ENCODE measurements at regions not wholly inside any gene's neighbourhood (a gene's known extent, or its start where the extent isn't known, plus 50 kb on each side); places are given as distances from the start of the nearest gene placed in this dataset.

DNA sequence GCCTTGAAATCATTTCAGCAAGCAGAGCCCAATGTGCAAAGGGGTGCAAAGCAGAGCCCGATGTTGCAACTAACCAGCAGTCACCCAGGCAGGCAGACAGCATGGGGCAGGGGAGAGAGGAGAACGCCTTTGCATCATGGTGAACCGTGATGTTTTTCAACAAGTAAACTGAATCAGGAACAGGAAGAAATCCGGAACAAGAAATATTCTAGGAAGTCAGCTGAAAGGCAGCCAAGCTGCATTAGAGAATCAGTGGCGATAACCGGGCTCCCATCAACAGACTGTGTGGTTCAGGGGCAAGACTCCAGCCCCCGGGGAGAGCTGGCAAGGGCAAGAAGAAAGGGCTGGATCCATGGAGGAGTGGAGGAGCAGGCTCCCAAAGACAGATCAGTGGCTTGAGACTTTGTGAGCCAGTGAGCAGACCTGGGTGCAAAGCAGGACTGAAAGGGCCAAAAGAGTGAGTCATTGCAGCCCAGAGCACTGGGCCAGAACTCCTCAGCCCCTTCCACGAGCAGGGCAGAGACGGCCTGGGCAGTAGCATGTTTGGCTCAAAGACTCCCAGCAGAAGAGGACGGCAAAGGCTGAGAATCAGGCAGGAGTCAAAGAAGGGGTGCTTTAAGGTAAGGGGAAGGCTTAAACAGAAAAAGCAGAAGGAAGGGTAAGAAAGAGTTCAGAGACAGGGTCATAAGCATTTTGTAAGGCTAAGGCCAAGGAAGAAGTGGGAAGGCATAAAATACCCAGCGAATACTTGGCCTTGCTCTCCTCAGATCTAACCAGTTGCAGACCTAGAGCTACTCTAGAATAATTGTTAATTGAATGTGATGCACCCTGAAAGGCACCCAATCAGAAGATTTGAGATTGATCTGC is 155.0 kb downstream of the SETD4 start:
- Histone ChIP-seq H3K4me3 (ENCODE audit: low read length) (no peak overlapping the region), H3K9me3 (ENCODE audit: low read length) (no peaks in the 10 kb centered on the region), H2AFZ (ENCODE audit: low read length) (no peak overlapping the region), H3K4me2 (ENCODE audit: low read depth, low read length, poor library complexity, severe bottlenecking) (no peak overlapping the region), H3K27ac (ENCODE audit: low read length) (no peak overlapping the region), H3K4me1 (ENCODE audit: low read length) (no peaks in the 10 kb centered on the region), H4K20me1 (ENCODE audit: insufficient read depth, low read depth, low read length) (no peaks in the 10 kb centered on the region), H3K9me2 (replicated peaks; ENCODE audit: insufficient read depth, low read length) (no peaks in the 10 kb centered on the region), H3K36me3 (ENCODE audit: insufficient read depth, low read length) (no peaks in the 10 kb centered on the region), H3K27me3 (ENCODE audit: low read length) (no peaks in the 10 kb centered on the region), H3K79me2 (ENCODE audit: low read length) (no peaks in the 10 kb centered on the region), H3K9ac (ENCODE audit: low read length) (no peak overlapping the region)
- DNase-seq: no peak

DNA sequence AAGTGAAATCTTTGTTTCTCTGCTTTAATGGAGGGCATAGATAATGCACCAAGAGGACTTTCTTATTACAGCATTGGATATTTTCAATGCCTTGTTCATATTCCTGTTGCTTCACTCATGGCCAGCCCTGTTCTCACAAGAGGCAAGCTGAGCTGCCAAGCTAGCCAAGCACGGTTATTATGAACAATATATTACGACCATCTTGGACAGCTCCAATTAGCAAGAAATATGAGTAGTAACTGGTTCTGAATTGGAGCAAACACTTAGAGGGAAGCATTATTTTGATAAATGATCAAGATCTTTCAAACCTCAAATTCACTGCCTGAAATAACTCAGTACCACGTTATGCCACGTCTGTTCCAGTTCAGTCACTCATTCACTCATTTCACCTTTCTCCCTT is 159.8 kb downstream of the SETD4 start:
- Histone ChIP-seq H3K4me2 (ENCODE audit: low read depth, low read length, poor library complexity, severe bottlenecking) (no peak overlapping the region), H3K27ac (ENCODE audit: low read length) (no peak overlapping the region), H3K79me2 (ENCODE audit: low read length) (no peaks in the 10 kb centered on the region), H3K27me3 (ENCODE audit: low read length) (no peaks in the 10 kb centered on the region), H4K20me1 (ENCODE audit: insufficient read depth, low read depth, low read length) (no peaks in the 10 kb centered on the region), H3K36me3 (ENCODE audit: insufficient read depth, low read length) (no peaks in the 10 kb centered on the region), H2AFZ (ENCODE audit: low read length) (no peak overlapping the region), H3K4me3 (ENCODE audit: low read length) (no peak overlapping the region), H3K4me1 (ENCODE audit: low read length) (no peaks in the 10 kb centered on the region), H3K9ac (ENCODE audit: low read length) (no peak overlapping the region), H3K9me2 (replicated peaks; ENCODE audit: insufficient read depth, low read length) (no peaks in the 10 kb centered on the region), H3K9me3 (ENCODE audit: low read length) (no peaks in the 10 kb centered on the region)
- no peak for DNase-seq

DNA sequence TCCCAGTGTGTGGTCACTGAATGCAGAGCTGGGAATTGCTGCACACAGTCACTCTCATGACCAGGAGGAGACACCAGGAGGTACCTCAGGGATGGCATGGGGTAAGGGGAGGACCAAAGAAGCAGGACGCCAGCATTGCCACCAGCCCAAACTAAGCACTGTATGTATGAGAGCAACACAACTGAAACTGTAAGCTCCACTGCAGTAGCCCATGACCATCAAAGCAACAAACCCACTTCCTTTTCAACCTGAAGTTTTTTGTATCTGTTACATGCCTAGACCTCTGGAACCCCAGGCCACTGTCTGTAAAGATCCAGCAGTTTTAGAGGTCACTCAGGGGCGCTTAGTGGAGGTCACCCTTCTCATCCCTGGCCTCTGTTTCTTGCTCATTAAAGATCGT is 164.3 kb downstream of the SETD4 start:
- Histone ChIP-seq H3K27ac (ENCODE audit: low read length) (no peak overlapping the region), H4K20me1 (ENCODE audit: insufficient read depth, low read depth, low read length) (no peaks in the 10 kb centered on the region), H3K4me1 (ENCODE audit: low read length) (no peaks in the 10 kb centered on the region), H3K9me3 (ENCODE audit: low read length) (no peaks in the 10 kb centered on the region), H2AFZ (ENCODE audit: low read length) (no peak overlapping the region), H3K36me3 (ENCODE audit: insufficient read depth, low read length) (no peaks in the 10 kb centered on the region), H3K4me3 (ENCODE audit: low read length) (no peak overlapping the region), H3K4me2 (ENCODE audit: low read depth, low read length, poor library complexity, severe bottlenecking) (no peak overlapping the region), H3K79me2 (ENCODE audit: low read length) (no peaks in the 10 kb centered on the region), H3K9ac (ENCODE audit: low read length) (no peak overlapping the region), H3K27me3 (ENCODE audit: low read length) (no peaks in the 10 kb centered on the region), H3K9me2 (replicated peaks; ENCODE audit: insufficient read depth, low read length) (no peaks in the 10 kb centered on the region)
- no peak for DNase-seq

DNA sequence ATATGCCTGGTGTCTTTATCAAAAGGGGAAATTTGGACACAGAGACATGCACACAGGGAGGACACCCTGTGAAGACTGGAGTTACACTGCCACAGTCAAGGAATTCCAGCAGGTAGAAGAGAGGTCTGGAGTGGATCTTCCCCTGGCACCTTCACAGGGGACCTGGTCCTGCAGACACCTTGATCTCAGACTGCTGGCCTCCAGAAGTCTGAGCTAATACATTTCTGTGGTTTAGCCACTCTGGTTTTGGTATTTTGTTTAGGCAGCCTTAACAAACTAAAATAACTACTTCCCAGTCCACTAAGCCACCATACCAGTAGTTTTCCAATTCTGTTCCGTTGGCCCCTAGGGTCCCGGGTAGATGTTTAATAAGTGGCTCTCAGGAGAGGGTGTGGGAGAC is 164.7 kb downstream of the SETD4 start:
- no peak overlapping the region for H3K9ac ChIP-seq (ENCODE audit: low read length)
- H3K4me1 ChIP-seq (ENCODE audit: low read length): no peaks in the 10 kb centered on the region
- no peaks in the 10 kb centered on the region for H3K36me3 ChIP-seq (ENCODE audit: insufficient read depth, low read length)
- no peaks in the 10 kb centered on the region for H3K79me2 ChIP-seq (ENCODE audit: low read length)
- H4K20me1 ChIP-seq (ENCODE audit: insufficient read depth, low read depth, low read length): no peaks in the 10 kb centered on the region
- H3K27ac ChIP-seq (ENCODE audit: low read length): no peak overlapping the region
- no peak overlapping the region for H3K4me3 ChIP-seq (ENCODE audit: low read length)
- H3K4me2 ChIP-seq (ENCODE audit: low read depth, low read length, poor library complexity, severe bottlenecking): no peak overlapping the region
- H3K27me3 ChIP-seq (ENCODE audit: low read length): no peaks in the 10 kb centered on the region
- DNase-seq: no peak
- H3K9me2 ChIP-seq (replicated peaks; ENCODE audit: insufficient read depth, low read length): no peaks in the 10 kb centered on the region
- H3K9me3 ChIP-seq (ENCODE audit: low read length): no peaks in the 10 kb centered on the region
- no peak overlapping the region for H2AFZ ChIP-seq (ENCODE audit: low read length)

DNA sequence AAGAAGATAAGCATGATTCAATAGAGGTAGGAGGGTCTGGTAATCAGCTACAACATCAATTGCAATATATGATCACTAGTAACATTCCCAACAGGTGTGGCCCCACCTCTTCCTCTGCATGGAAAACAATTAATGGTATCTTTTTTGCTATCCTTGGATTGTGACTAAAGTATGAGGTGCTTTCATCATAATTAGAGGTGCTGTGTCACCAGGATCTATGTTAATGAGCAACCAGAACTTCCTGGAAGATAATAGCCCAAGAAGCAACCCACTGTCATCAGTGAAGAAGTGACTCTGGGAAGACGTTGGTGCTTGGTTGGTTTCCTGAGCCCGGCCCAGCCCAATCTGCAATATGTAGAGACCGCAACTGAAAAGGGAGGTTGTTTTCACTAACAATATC is 167.2 kb downstream of the SETD4 start:
- H3K36me3 ChIP-seq (ENCODE audit: insufficient read depth, low read length): no peaks in the 10 kb centered on the region
- H3K4me2 ChIP-seq (ENCODE audit: low read depth, low read length, poor library complexity, severe bottlenecking): no peak overlapping the region
- no peak overlapping the region for H3K9ac ChIP-seq (ENCODE audit: low read length)
- no peaks in the 10 kb centered on the region for H3K9me3 ChIP-seq (ENCODE audit: low read length)
- no peaks in the 10 kb centered on the region for H3K4me1 ChIP-seq (ENCODE audit: low read length)
- H3K9me2 ChIP-seq (replicated peaks; ENCODE audit: insufficient read depth, low read length): no peaks in the 10 kb centered on the region
- no peak overlapping the region for H3K27ac ChIP-seq (ENCODE audit: low read length)
- H4K20me1 ChIP-seq (ENCODE audit: insufficient read depth, low read depth, low read length): no peaks in the 10 kb centered on the region
- H3K79me2 ChIP-seq (ENCODE audit: low read length): no peaks in the 10 kb centered on the region
- DNase-seq: no peak
- H3K27me3 ChIP-seq (ENCODE audit: low read length): no peaks in the 10 kb centered on the region
- no peak overlapping the region for H3K4me3 ChIP-seq (ENCODE audit: low read length)
- H2AFZ ChIP-seq (ENCODE audit: low read length): no peak overlapping the region

DNA sequence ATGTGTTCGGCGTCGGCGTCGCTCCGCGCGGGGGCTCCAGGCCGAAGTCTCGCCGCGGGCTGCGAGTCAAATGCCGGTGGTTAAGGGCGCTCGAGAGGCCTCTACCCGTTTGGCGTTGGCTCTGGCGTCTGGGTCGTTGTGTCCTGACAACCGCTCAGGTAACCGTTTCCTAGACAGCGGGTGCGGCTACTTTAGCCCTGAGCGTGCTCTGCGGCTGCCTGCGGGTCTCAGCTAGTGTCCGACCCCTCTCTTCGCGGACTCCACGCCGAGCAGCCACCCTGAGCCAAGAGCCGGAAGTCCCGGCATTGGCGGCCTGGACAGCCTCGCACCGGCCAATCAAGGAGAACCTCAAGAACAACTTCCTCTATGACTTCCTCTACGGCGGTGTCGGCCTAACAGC is 173.4 kb downstream of the SETD4 start:
- H3K4me1 ChIP-seq (ENCODE audit: low read length): no peaks in the 10 kb centered on the region
- H3K4me2 ChIP-seq (ENCODE audit: low read depth, low read length, poor library complexity, severe bottlenecking): no peak overlapping the region
- H3K79me2 ChIP-seq (ENCODE audit: low read length): no peaks in the 10 kb centered on the region
- no peaks in the 10 kb centered on the region for H3K9me2 ChIP-seq (replicated peaks; ENCODE audit: insufficient read depth, low read length)
- no peaks in the 10 kb centered on the region for H3K9me3 ChIP-seq (ENCODE audit: low read length)
- H3K27ac ChIP-seq (ENCODE audit: low read length): no peak overlapping the region
- no peaks in the 10 kb centered on the region for H3K27me3 ChIP-seq (ENCODE audit: low read length)
- H3K4me3 ChIP-seq (ENCODE audit: low read length): no peak overlapping the region
- no peaks in the 10 kb centered on the region for H4K20me1 ChIP-seq (ENCODE audit: insufficient read depth, low read depth, low read length)
- H3K9ac ChIP-seq (ENCODE audit: low read length): no peak overlapping the region
- no peaks in the 10 kb centered on the region for H3K36me3 ChIP-seq (ENCODE audit: insufficient read depth, low read length)
- no peak for DNase-seq
- H2AFZ ChIP-seq (ENCODE audit: low read length): no peak overlapping the region

DNA sequence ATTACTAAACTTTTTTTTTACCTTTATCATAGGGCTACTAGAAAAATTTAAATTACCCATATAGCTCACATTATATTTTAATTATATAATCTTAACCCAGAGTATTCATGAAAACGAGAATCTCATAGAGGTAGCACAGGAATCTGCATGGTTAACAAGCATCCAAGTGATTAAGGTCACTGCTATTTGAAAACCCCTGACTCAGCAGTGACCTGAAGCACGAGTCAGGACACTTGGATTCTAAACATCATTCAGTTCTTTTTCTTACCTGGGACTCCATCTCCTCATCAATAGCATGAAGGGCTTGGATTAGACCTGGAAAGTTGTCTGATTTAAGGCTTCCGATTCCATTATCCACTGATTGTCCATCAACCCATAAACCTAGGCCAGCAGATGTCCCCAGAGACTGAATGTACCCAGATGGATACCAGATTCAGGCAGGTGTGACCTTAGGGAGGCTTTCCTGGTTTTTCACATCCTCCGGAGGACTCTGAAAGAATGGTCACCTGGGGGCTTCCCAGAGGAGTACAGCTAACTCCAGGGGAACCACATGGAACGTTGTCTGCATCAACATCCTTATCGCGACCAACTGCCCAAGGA is 174.3 kb downstream of the SETD4 start:
- Histone ChIP-seq H4K20me1 (ENCODE audit: insufficient read depth, low read depth, low read length) (no peaks in the 10 kb centered on the region), H3K4me1 (ENCODE audit: low read length) (no peaks in the 10 kb centered on the region), H3K36me3 (ENCODE audit: insufficient read depth, low read length) (no peaks in the 10 kb centered on the region), H3K4me3 (ENCODE audit: low read length) (no peak overlapping the region), H3K9me3 (ENCODE audit: low read length) (no peaks in the 10 kb centered on the region), H2AFZ (ENCODE audit: low read length) (no peak overlapping the region), H3K27ac (ENCODE audit: low read length) (no peak overlapping the region), H3K79me2 (ENCODE audit: low read length) (no peaks in the 10 kb centered on the region), H3K9me2 (replicated peaks; ENCODE audit: insufficient read depth, low read length) (no peaks in the 10 kb centered on the region), H3K9ac (ENCODE audit: low read length) (no peak overlapping the region), H3K27me3 (ENCODE audit: low read length) (no peaks in the 10 kb centered on the region), H3K4me2 (ENCODE audit: low read depth, low read length, poor library complexity, severe bottlenecking) (no peak overlapping the region)
- no peak for DNase-seq

DNA sequence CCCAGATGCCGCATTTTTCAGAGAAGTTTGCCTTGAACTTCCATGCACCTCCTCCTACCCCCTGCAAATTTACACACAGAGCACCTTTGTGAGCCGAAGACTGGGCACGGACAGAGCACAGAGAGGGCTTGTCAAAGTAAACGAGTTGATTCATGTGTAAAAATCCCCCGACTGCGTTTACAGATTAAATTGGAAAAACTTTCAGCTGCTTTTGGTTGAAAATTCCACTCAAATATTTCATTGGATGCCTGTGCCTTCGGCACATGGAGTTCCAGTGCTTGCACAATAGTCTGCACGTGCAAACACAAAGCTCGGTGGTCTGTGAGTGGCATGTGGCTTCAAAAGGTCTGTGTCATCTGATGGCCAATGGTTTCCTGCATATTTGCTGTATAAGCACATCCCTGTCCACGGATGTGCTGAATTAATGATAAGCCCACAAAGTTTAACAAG is 177.5 kb downstream of the SETD4 start:
- H3K4me1 ChIP-seq (ENCODE audit: low read length): no peaks in the 10 kb centered on the region
- H4K20me1 ChIP-seq (ENCODE audit: insufficient read depth, low read depth, low read length): no peaks in the 10 kb centered on the region
- H3K4me2 ChIP-seq (ENCODE audit: low read depth, low read length, poor library complexity, severe bottlenecking): no peak overlapping the region
- no peak for DNase-seq
- no peak overlapping the region for H3K9ac ChIP-seq (ENCODE audit: low read length)
- no peaks in the 10 kb centered on the region for H3K27me3 ChIP-seq (ENCODE audit: low read length)
- H3K36me3 ChIP-seq (ENCODE audit: insufficient read depth, low read length): no peaks in the 10 kb centered on the region
- no peak overlapping the region for H3K4me3 ChIP-seq (ENCODE audit: low read length)
- no peaks in the 10 kb centered on the region for H3K9me3 ChIP-seq (ENCODE audit: low read length)
- no peaks in the 10 kb centered on the region for H3K9me2 ChIP-seq (replicated peaks; ENCODE audit: insufficient read depth, low read length)
- H2AFZ ChIP-seq (ENCODE audit: low read length): no peak overlapping the region
- H3K79me2 ChIP-seq (ENCODE audit: low read length): no peaks in the 10 kb centered on the region
- no peak overlapping the region for H3K27ac ChIP-seq (ENCODE audit: low read length)
